Prostate gland (tissue), 2 donors: ENCODE measurements at regions not wholly inside any gene's neighbourhood (a gene's known extent, or its start where the extent isn't known, plus 50 kb on each side); places are given as distances from the start of the nearest gene placed in this dataset.

Source experiments
- DNase-seq: peaks from one replicate; pipeline ENCODE4 v3.0.0-alpha.2; 2019; ENCODE audit warnings: low spot score
- H3K27ac ChIP-seq, 2 donors: fragments of 200-600 bp; sonication (generic); 2 replicates each; pipeline ENCODE4 v1.5.1; 2017 to 2019
- H3K27me3 ChIP-seq: fragments of 200-600 bp; sonication (generic); replicated peaks from 2 replicates; pipeline ENCODE4 v1.5.1; 2019; ENCODE audit not compliant: insufficient read depth
- H3K36me3 ChIP-seq, 2 donors: fragments of 200-600 bp; sonication (generic); 1 replicate in 1 of 2; 2 replicates in 1 of 2; pipeline versions ENCODE4 v1.5.1 to v1.8.1; 2017 to 2019
- H3K4me1 ChIP-seq: fragments of 200-600 bp; sonication (generic); replicated peaks from 2 replicates; pipeline ENCODE4 v1.5.1; 2019
- H3K4me3 ChIP-seq, 2 donors: fragments of 200-600 bp; sonication (generic); 2 replicates each; pipeline ENCODE4 v1.5.1; 2017 to 2019
- H3K9me3 ChIP-seq: fragments of 200-600 bp; sonication (generic); 2 replicates; pipeline ENCODE4 v1.5.1; 2017
- CTCF ChIP-seq, 4 experiments: fragments of 200-600 bp in 2 of 4; fragments of 450-650 bp in 2 of 4; sonication (generic) in 2 of 4; IDR thresholded peaks; 1 replicate in 3 of 4; 2 replicates in 1 of 4; pipeline ENCODE4 v1.5.1; 2016 to 2019; ENCODE audit warnings: antibody characterized with exemption in 4 of 4, mild to moderate bottlenecking in 2 of 4, moderate library complexity in 2 of 4
- POLR2A ChIP-seq: fragments of 450-650 bp; IDR thresholded peaks from one replicate; pipeline ENCODE4 v1.6.1; 2016; ENCODE audit warnings: antibody characterized with exemption, mild to moderate bottlenecking
- POLR2AphosphoS5 ChIP-seq: sonication (generic); formaldehyde crosslinking; IDR thresholded peaks from one replicate; pipeline ENCODE4 v1.6.1; 2017; ENCODE audit warnings: antibody characterized with exemption
- WGBS: methylation state at CpG from one replicate; pipeline ENCODE4 v1.1.5; 2018; 5-methylcytosine and 5-hydroxymethylcytosine counted together
- intact Hi-C: fragments of 100-400 bp; cut with DNase I; formaldehyde crosslinking; loops from one replicate; pipeline ENCODE4 v1.14.2; 2022

- Histone ChIP-seq H3K27ac (no peak overlapping the region), H3K36me3 (no peaks in the 10 kb centered on the region), H3K4me3 (no peak overlapping the region), H3K27me3 (no peaks in the 10 kb centered on the region), H3K9me3 (no peaks in the 10 kb centered on the region), H3K4me1 (no peaks in the 10 kb centered on the region)
- intact Hi-C loops: no loop called here
- 88% methylated on average over 1 of the region's 1 CpG for WGBS
- DNase-seq: no peak
- TF ChIP-seq POLR2A (no peak), CTCF (IDR thresholded peaks at IDR 0.05) (no peak), POLR2AphosphoS5 (no peak)
Observed at GRCh38 chr10:111934931-111935330, 248.6 kb downstream of the GPAM start.

- no peaks in the 10 kb centered on the region for H3K27me3 ChIP-seq
- no peak for DNase-seq
- H3K4me1 ChIP-seq: no peaks in the 10 kb centered on the region
- TF ChIP-seq POLR2AphosphoS5 (no peak), POLR2A (no peak), CTCF (IDR thresholded peaks at IDR 0.05) (no peak)
- H3K9me3 ChIP-seq: no peaks in the 10 kb centered on the region
- 81% methylated on average over 3 of the region's 3 CpGs for WGBS
- no peak overlapping the region for H3K4me3 ChIP-seq
- H3K27ac ChIP-seq: no peak overlapping the region
- intact Hi-C loops: no loop called here
- no peaks in the 10 kb centered on the region for H3K36me3 ChIP-seq
Observed at GRCh38 chr10:111936143-111936542, 247.4 kb downstream of the GPAM start.

- TF ChIP-seq POLR2A (no peak), POLR2AphosphoS5 (no peak), CTCF (IDR thresholded peaks at IDR 0.05) (no peak)
Observed at GRCh38 chr10:111944331-111944730, 239.2 kb downstream of the GPAM start.

GRCh38 chr10:111953949-111954348 lies 229.6 kb downstream of the GPAM start:
- TF ChIP-seq CTCF (IDR thresholded peaks at IDR 0.05): no peak
- TF ChIP-seq POLR2AphosphoS5: no peak
- TF ChIP-seq POLR2A: no peak

More at GRCh38 chr10:111944331-111944730, 239.2 kb downstream of the GPAM start:
- H3K27ac ChIP-seq: no peak overlapping the region
- DNase-seq: no peak
- no peaks in the 10 kb centered on the region for H3K9me3 ChIP-seq
- H3K4me1 ChIP-seq: no peaks in the 10 kb centered on the region
- no peaks in the 10 kb centered on the region for H3K27me3 ChIP-seq
- intact Hi-C loops: no loop called here
- WGBS: 77% methylated on average over 6 of the region's 6 CpGs
- no peaks in the 10 kb centered on the region for H3K36me3 ChIP-seq
- H3K4me3 ChIP-seq: no peak overlapping the region

GRCh38 chr10:111954386-111954785 lies 229.2 kb downstream of the GPAM start:
- no peaks in the 10 kb centered on the region for H3K36me3 ChIP-seq
- H3K27ac ChIP-seq: no peak overlapping the region
- H3K27me3 ChIP-seq: peaks cover 4% of the 10 kb centered on the region
- TF ChIP-seq POLR2AphosphoS5: no peak
- no peak for TF ChIP-seq CTCF (IDR thresholded peaks at IDR 0.05)
- no peak for TF ChIP-seq POLR2A
- 78% methylated on average over 4 of the region's 4 CpGs for WGBS
- no peak for DNase-seq
- intact Hi-C loops: no loop called here
- no peak overlapping the region for H3K4me3 ChIP-seq
- no peaks in the 10 kb centered on the region for H3K9me3 ChIP-seq
- no peaks in the 10 kb centered on the region for H3K4me1 ChIP-seq

More at GRCh38 chr10:111953949-111954348, 229.6 kb downstream of the GPAM start:
- H3K27me3 ChIP-seq: peaks cover 4% of the 10 kb centered on the region
- no peak overlapping the region for H3K27ac ChIP-seq
- intact Hi-C loops: no loop called here
- H3K36me3 ChIP-seq: no peaks in the 10 kb centered on the region
- no peaks in the 10 kb centered on the region for H3K4me1 ChIP-seq
- DNase-seq: no peak
- H3K9me3 ChIP-seq: no peaks in the 10 kb centered on the region
- no peak overlapping the region for H3K4me3 ChIP-seq
- WGBS: 89% methylated on average over 1 of the region's 1 CpG
